Mucosa of rectum (tissue), 2 donors: ENCODE measurements at regions not wholly inside any gene's neighbourhood (a gene's known extent, or its start where the extent isn't known, plus 50 kb on each side); places are given as distances from the start of the nearest gene placed in this dataset.

Experiments used
- H3K27ac ChIP-seq, 2 donors: one replicate each; pipeline ENCODE4 v1.7.0; 2013; ENCODE audit warnings: inconsistent platforms in 2 of 2, low read depth in 2 of 2, low read length in 2 of 2
- H3K27me3 ChIP-seq, 2 donors: one replicate each; pipeline ENCODE4 v1.7.0; 2013; ENCODE audit warnings: low read length in 2 of 2; ENCODE audit not compliant: control insufficient read depth in 2 of 2, insufficient read depth in 2 of 2
- H3K36me3 ChIP-seq, 2 donors: one replicate each; pipeline ENCODE4 v1.7.0; 2013; ENCODE audit warnings: low read length in 2 of 2; ENCODE audit not compliant: control insufficient read depth in 2 of 2, insufficient read depth in 2 of 2
- H3K4me1 ChIP-seq, 2 donors: one replicate each; pipeline ENCODE4 v1.7.0; 2013; ENCODE audit warnings: low read length in 2 of 2, mild to moderate bottlenecking in 1 of 2; ENCODE audit not compliant: control insufficient read depth in 2 of 2, insufficient read depth in 2 of 2
- H3K4me3 ChIP-seq, 2 donors: one replicate each; pipeline ENCODE4 v1.7.0; 2013; ENCODE audit warnings: low read length in 2 of 2
- H3K9ac ChIP-seq, 2 donors: one replicate each; pipeline ENCODE4 v1.7.0; 2013; ENCODE audit warnings: low read length in 2 of 2, low read depth in 1 of 2, mild to moderate bottlenecking in 1 of 2
- H3K9me3 ChIP-seq, 2 donors: one replicate each; pipeline ENCODE4 v1.7.0; 2013; ENCODE audit warnings: low read length in 2 of 2; ENCODE audit not compliant: control insufficient read depth in 2 of 2
- donor health status: healthy.
- donor health status: Normal muscosa, but diverticular disease.

DNA sequence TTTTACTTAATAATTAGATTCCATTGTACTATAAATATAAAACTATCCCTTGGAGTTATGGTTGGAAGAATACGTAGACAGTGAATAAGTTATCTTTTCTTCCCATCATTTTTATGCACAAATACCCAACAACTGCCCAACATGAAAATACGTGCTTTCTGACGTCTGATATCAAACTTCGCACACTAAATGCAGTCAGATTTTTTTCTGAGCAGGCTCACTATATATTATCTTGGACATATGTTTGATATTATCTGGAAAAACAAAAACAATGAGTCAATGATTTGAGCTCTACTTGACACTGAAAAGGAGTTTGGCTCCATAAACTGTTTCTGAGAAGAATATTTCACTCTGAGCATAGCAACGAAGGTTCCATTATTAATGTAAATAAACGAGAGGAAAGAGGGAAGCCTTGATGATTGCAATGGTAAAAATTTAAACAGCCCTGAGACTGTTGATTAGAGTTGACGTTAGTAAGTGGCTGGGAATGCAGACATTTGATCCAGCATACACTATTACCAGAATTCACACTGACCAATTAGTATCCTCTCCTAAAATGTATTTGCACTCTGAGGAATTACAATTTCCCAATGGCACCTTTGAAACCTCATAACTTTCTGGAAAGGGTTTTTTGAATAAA is 1090.0 kb downstream of the EPHA7 start:
- H3K27me3 ChIP-seq: no peaks in the 10 kb centered on the region
- H3K4me1 ChIP-seq: no peaks in the 10 kb centered on the region
- H3K36me3 ChIP-seq: no peaks in the 10 kb centered on the region
- no peak overlapping the region for H3K9ac ChIP-seq
- H3K9me3 ChIP-seq: no peaks in the 10 kb centered on the region
- no peak overlapping the region for H3K27ac ChIP-seq
- no peak overlapping the region for H3K4me3 ChIP-seq

DNA sequence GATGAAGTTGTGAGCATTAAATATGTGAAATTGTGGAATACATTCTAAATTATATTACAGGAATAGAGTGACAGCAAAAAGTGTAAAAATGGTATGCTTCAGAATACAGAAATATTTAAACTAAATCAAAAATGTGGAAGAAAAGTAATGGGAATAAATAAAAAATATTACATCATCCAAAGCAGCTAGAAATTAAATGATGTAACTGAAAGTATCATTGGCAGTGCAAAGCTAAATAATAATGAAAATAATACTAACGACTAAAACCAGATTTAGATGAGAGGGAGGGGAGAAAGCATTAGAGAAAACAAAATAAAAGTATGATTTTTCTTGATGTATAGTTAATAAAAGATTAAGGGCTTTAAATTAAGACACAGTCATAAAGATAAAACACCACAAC is 1104.0 kb downstream of the EPHA7 start:
- no peak overlapping the region for H3K9ac ChIP-seq
- H3K36me3 ChIP-seq: no peaks in the 10 kb centered on the region
- no peak overlapping the region for H3K4me3 ChIP-seq
- no peaks in the 10 kb centered on the region for H3K4me1 ChIP-seq
- no peak overlapping the region for H3K27ac ChIP-seq
- no peaks in the 10 kb centered on the region for H3K9me3 ChIP-seq
- no peaks in the 10 kb centered on the region for H3K27me3 ChIP-seq

DNA sequence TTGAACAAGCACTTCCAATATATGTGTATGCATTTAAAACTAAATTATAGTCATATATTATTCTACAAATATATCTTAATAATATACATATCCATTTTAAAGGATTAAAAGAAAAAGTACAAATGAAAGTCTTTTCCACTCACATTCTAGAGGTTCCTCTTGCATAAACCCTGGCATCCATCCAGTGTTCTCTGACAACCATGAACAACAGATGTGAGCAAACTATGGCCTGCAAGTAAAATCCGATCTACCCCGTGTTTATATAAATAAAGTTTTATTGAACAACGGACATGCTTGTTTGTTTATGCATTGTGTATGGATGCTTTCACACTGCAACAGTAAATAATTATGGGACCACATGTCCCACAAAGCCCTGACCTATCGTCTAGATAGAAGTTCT is 1122.3 kb downstream of the EPHA7 start:
- Histone ChIP-seq H3K27ac (no peak overlapping the region), H3K27me3 (no peaks in the 10 kb centered on the region), H3K4me3 (no peak overlapping the region), H3K9ac (no peak overlapping the region), H3K9me3 (peaks cover 0 to 3% of the 10 kb centered on the region in 2 donors), H3K36me3 (no peaks in the 10 kb centered on the region), H3K4me1 (no peaks in the 10 kb centered on the region)

- no peaks in the 10 kb centered on the region for H3K27me3 ChIP-seq
Measured at GRCh38 chr6:92292067-92292466, 1127.3 kb downstream of the EPHA7 start.

GRCh38 chr6:92289831-92290230 is 1129.5 kb downstream of the EPHA7 start:
- no peak overlapping the region for H3K9ac ChIP-seq
- H3K36me3 ChIP-seq: no peaks in the 10 kb centered on the region

More at GRCh38 chr6:92292067-92292466, 1127.3 kb downstream of the EPHA7 start:
- H3K36me3 ChIP-seq: no peaks in the 10 kb centered on the region
- no peak overlapping the region for H3K27ac ChIP-seq
- no peaks in the 10 kb centered on the region for H3K4me1 ChIP-seq
- no peak overlapping the region for H3K4me3 ChIP-seq
- no peak overlapping the region for H3K9ac ChIP-seq
- H3K9me3 ChIP-seq: no peaks in the 10 kb centered on the region

GRCh38 chr6:92281571-92282076 is 1137.7 kb downstream of the EPHA7 start:
- no peaks in the 10 kb centered on the region for H3K36me3 ChIP-seq
- no peaks in the 10 kb centered on the region for H3K9me3 ChIP-seq
- H3K4me3 ChIP-seq: no peak overlapping the region
- H3K9ac ChIP-seq: no peak overlapping the region
- H3K27me3 ChIP-seq: no peaks in the 10 kb centered on the region
- no peak overlapping the region for H3K27ac ChIP-seq
- H3K4me1 ChIP-seq: no peaks in the 10 kb centered on the region

More at GRCh38 chr6:92289831-92290230, 1129.5 kb downstream of the EPHA7 start:
- no peak overlapping the region for H3K27ac ChIP-seq
- no peak overlapping the region for H3K4me3 ChIP-seq
- no peaks in the 10 kb centered on the region for H3K4me1 ChIP-seq
- no peaks in the 10 kb centered on the region for H3K27me3 ChIP-seq
- H3K9me3 ChIP-seq: no peaks in the 10 kb centered on the region

DNA sequence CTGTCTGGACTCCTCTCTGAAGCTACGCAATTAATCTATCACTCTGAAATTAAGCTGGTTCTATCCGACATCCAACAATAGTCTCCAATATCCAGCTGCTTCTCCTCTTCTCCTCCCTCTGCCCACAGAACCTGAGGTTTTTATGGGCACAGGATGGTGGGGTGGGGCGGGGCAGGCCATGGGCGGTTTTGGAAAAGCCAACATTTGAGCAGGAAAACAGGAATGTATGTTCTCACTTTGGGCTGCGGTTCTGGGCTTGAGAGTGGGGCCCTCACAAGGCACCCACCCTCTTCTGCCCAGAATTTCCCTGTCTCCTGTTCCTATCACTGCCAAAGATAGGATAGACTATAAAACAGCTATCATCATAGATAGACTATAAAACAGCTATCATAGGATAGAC is 1144.2 kb downstream of the EPHA7 start:
- H3K4me3 ChIP-seq: no peak overlapping the region
- H3K36me3 ChIP-seq: no peaks in the 10 kb centered on the region
- no peaks in the 10 kb centered on the region for H3K27me3 ChIP-seq
- H3K4me1 ChIP-seq: no peaks in the 10 kb centered on the region
- no peak overlapping the region for H3K9ac ChIP-seq
- no peaks in the 10 kb centered on the region for H3K9me3 ChIP-seq
- no peak overlapping the region for H3K27ac ChIP-seq

GRCh38 chr6:92274588-92274987 is 1144.8 kb downstream of the EPHA7 start:
- Histone ChIP-seq H3K9ac (no peak overlapping the region), H3K9me3 (no peaks in the 10 kb centered on the region), H3K27ac (no peak overlapping the region), H3K4me1 (no peaks in the 10 kb centered on the region), H3K4me3 (no peak overlapping the region), H3K36me3 (no peaks in the 10 kb centered on the region), H3K27me3 (no peaks in the 10 kb centered on the region)

GRCh38 chr6:92273694-92274093 is 1145.7 kb downstream of the EPHA7 start:
- no peak overlapping the region for H3K9ac ChIP-seq
- no peaks in the 10 kb centered on the region for H3K27me3 ChIP-seq
- no peaks in the 10 kb centered on the region for H3K9me3 ChIP-seq
- no peaks in the 10 kb centered on the region for H3K4me1 ChIP-seq
- no peak overlapping the region for H3K4me3 ChIP-seq
- no peak overlapping the region for H3K27ac ChIP-seq
- no peaks in the 10 kb centered on the region for H3K36me3 ChIP-seq

GRCh38 chr6:92271091-92271490 is 1148.3 kb downstream of the EPHA7 start:
- no peak overlapping the region for H3K4me3 ChIP-seq
- no peak overlapping the region for H3K27ac ChIP-seq
- H3K36me3 ChIP-seq: no peaks in the 10 kb centered on the region
- no peaks in the 10 kb centered on the region for H3K27me3 ChIP-seq
- H3K4me1 ChIP-seq: no peaks in the 10 kb centered on the region
- no peak overlapping the region for H3K9ac ChIP-seq
- no peaks in the 10 kb centered on the region for H3K9me3 ChIP-seq
